ENCODE measurements at regions not wholly inside any gene's neighbourhood (a gene's known extent, or its start where the extent isn't known, plus 50 kb on each side); places are given as distances from the start of the nearest gene placed in this dataset.

GRCh38 chrX:39609941-39610340, 487.8 kb downstream of the BCOR start:
- Mint-ChIP-seq H3K27me3 (ENCODE audit: insufficient read depth) (peaks cover 26% of the 10 kb centered on the region), H3K4me1 (ENCODE audit: low read depth) (peaks cover 7% of the 10 kb centered on the region; the same call in 1 of the 2 replicates), H3K4me3 (no peak overlapping the region), H3K27ac (no peak overlapping the region), H3K36me3 (ENCODE audit: low read depth) (no peaks in the 10 kb centered on the region), H3K9me3 (no peaks in the 10 kb centered on the region)
- DNase-seq, result no peak
- TF ChIP-seq CTCF (IDR thresholded peaks at IDR 0.05), result no peak

- H3K4me1 Mint-ChIP-seq (ENCODE audit: low read depth), result peaks cover 7% of the 10 kb centered on the region; the same call in 1 of the 2 replicates
- no peaks in the 10 kb centered on the region for H3K36me3 Mint-ChIP-seq (ENCODE audit: low read depth)
- H3K27me3 Mint-ChIP-seq (ENCODE audit: insufficient read depth), result peaks cover 27% of the 10 kb centered on the region
- no peaks in the 10 kb centered on the region for H3K9me3 Mint-ChIP-seq
- no peak for TF ChIP-seq CTCF (IDR thresholded peaks at IDR 0.05)
- no peak for DNase-seq
- no peak overlapping the region for H3K27ac Mint-ChIP-seq
- no peak overlapping the region for H3K4me3 Mint-ChIP-seq
Observed at GRCh38 chrX:39611468-39611867, 486.3 kb downstream of the BCOR start.

- H3K36me3 Mint-ChIP-seq (ENCODE audit: low read depth), result no peaks in the 10 kb centered on the region
- DNase-seq, result no peak
- no peaks in the 10 kb centered on the region for H3K9me3 Mint-ChIP-seq
- no peak overlapping the region for H3K27ac Mint-ChIP-seq
- TF ChIP-seq CTCF (IDR thresholded peaks at IDR 0.05), result no peak
- peaks cover 7% of the 10 kb centered on the region; the same call in 1 of the 2 replicates for H3K4me1 Mint-ChIP-seq (ENCODE audit: low read depth)
- peaks cover 35% of the 10 kb centered on the region for H3K27me3 Mint-ChIP-seq (ENCODE audit: insufficient read depth)
- no peak overlapping the region for H3K4me3 Mint-ChIP-seq
Observed at GRCh38 chrX:39613482-39613995, 484.2 kb downstream of the BCOR start.

GRCh38 chrX:39613997-39614679, 483.6 kb downstream of the BCOR start:
- DNase-seq, result no peak
- no peaks in the 10 kb centered on the region for H3K9me3 Mint-ChIP-seq
- no peak for TF ChIP-seq CTCF (IDR thresholded peaks at IDR 0.05)
- H3K27me3 Mint-ChIP-seq (ENCODE audit: insufficient read depth), result peaks cover 31% of the 10 kb centered on the region
- H3K4me3 Mint-ChIP-seq, result no peak overlapping the region
- peaks cover 7% of the 10 kb centered on the region; the same call in 1 of the 2 replicates for H3K4me1 Mint-ChIP-seq (ENCODE audit: low read depth)
- H3K36me3 Mint-ChIP-seq (ENCODE audit: low read depth), result no peaks in the 10 kb centered on the region
- H3K27ac Mint-ChIP-seq, result no peak overlapping the region

- Mint-ChIP-seq H3K4me3 (no peak overlapping the region), H3K9me3 (no peaks in the 10 kb centered on the region), H3K4me1 (ENCODE audit: low read depth) (peaks cover 7% of the 10 kb centered on the region; the same call in 1 of the 2 replicates), H3K27ac (no peak overlapping the region), H3K36me3 (ENCODE audit: low read depth) (no peaks in the 10 kb centered on the region), H3K27me3 (ENCODE audit: insufficient read depth) (peaks cover 31% of the 10 kb centered on the region)
- no peak for DNase-seq
- TF ChIP-seq CTCF (IDR thresholded peaks at IDR 0.05), result no peak
Observed at GRCh38 chrX:39614680-39614998, 483.1 kb downstream of the BCOR start.

Data from HFFc6 (cell line).